GM18502 (cell line): ENCODE measurements at regions not wholly inside any gene's neighbourhood (a gene's known extent, or its start where the extent isn't known, plus 50 kb on each side); places are given as distances from the start of the nearest gene placed in this dataset.

Experiments
- ATAC-seq: cut with Tn5 transposase; IDR thresholded peaks from one replicate; pipeline ENCODE4 v1.9.1; 2021; ENCODE audit warnings: mild to moderate bottlenecking; ENCODE audit not compliant: unreplicated experiment, poor library complexity

- no peak for ATAC-seq
These were observed 307.9 kb upstream of the PRMT6 start for GRCh38 chr1:106748606-106749005.

DNA sequence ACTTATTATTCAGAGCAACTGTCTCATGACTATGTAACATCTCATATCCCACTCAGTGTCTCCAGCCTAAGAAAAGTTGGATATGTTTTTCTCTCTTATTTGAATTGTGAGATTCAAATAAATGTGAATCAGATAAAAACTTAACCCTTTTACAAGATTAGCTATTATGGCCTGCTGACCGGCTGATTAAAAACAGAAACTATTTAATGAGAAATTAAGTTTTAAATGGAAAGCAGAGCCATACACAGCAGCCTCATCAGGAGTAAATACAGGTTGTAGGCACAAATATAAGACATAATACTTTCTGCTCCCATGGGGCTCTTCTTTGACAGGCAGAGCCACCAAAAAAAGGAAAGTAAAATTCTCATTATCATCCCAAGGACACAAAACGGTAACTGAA, 307.0 kb upstream of the PRMT6 start:
- ATAC-seq: no peak

- ATAC-seq: no peak
These were observed 306.6 kb upstream of the PRMT6 start for GRCh38 chr1:106749906-106750305.

DNA sequence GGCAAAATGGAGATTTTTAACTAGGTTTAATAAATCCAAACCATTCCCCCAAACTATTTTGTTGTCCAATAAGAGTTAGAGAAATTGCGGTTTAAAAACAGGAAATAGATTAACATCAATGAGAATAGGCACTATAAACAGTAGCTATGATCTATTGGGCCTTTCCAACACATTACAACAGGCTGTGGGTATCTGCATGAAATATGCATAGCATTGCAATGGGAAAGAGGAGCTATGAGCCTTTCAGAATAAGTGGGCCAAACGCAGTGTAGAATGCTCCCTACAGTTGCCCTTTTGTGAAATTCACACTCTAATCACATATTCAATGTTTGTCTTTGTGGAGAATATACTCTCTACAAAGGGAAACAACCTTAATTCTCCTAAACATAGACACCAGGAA, 305.5 kb upstream of the PRMT6 start:
- no peak for ATAC-seq

DNA sequence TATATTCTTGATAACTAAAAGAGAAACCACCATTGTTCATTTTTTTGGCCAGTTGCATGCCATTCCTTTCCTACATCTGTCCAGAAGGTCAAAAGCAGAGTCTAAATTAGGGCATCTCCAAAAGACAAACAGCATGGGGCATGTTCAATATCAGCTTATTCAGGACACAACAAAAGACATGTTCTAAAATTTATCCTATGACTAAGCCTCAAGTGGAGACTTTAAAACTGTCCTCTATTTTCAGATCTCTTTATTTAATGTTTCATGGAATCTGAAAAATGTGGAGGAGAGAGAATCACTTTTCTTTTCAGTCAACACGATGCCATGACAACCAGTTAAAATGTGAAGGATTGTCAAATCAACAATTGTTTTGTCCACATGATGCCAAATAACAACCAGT, 303.4 kb upstream of the PRMT6 start:
- no peak for ATAC-seq

- no peak for ATAC-seq
These were observed 301.5 kb upstream of the PRMT6 start for GRCh38 chr1:106754957-106755356.

DNA sequence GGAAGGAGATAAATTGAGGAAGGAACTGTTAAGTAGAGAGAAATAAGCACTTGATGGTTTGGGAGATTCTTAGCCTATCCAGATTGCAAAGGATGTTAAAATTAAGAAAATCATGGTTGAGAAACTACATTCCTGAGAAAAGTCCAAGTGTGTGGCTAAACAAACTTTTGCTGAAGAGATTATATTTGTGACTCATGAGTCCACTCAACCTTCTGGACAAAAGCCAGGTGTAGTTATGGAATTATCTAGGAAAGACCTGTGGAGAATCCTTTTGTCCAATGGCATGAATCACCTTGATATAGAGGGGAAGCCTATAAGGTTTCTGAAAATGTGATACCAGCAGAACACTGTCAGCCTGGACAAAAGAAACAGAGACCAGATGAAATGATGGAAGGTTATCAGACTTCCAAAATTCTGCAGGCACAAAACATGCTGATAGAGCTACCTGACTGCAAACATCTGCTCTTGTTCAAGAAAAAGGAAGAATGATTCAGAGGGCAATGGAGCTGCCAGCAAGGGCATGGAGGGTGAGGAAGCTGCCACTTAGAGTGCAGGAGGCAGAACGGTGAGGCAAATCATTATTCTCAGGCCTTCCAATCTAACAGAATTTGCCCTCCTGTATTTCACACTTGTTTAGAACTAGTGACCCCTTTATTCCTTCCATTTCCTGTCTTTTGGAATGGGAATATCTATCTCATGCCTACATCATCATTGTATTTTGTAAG, 300.6 kb upstream of the PRMT6 start:
- ATAC-seq: no peak

DNA sequence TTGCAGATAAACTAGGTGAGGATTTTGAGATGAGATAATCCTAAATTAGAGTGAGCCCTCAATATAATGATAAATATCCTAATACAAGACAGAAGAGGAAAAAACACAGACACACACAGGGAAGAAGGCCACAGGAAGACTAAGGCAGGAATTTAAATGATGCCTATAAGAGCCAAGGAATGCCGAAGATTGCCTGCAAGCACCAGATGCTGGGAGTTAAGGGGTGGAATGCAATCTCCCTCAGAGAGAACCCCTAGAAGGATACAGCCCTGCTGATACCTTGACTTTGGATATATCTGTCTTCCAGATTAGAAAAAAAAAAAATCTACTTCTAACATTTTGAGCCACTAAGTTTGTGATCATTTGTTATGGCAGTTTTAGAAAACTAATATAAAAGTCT, 299.7 kb upstream of the PRMT6 start:
- ATAC-seq: no peak

- no peak for ATAC-seq
These were observed 288.4 kb upstream of the PRMT6 start for GRCh38 chr1:106768077-106768476.

DNA sequence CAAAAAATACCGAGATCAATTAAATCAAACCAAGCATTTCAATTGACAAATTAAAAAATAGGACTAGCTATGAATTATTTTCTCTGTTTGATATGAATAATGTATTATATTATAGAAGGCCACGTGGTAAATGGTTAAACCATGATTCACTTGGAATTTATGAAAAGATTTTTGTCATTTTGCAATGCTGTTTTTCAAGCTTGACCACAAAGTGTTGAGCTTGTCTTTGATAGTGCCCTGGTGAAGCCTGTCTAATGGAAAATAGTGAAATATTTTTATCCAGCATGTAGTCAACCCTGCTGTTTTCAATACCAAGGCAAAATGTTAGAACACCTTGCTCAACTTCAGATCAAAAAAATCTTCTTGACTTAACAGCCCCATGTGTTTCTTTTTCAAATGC, 288.0 kb upstream of the PRMT6 start:
- no peak for ATAC-seq

- no peak for ATAC-seq
These were observed 283.3 kb upstream of the PRMT6 start for GRCh38 chr1:106773206-106773605.

- no peak for ATAC-seq
These were observed 276.4 kb upstream of the PRMT6 start for GRCh38 chr1:106780066-106780465.

DNA sequence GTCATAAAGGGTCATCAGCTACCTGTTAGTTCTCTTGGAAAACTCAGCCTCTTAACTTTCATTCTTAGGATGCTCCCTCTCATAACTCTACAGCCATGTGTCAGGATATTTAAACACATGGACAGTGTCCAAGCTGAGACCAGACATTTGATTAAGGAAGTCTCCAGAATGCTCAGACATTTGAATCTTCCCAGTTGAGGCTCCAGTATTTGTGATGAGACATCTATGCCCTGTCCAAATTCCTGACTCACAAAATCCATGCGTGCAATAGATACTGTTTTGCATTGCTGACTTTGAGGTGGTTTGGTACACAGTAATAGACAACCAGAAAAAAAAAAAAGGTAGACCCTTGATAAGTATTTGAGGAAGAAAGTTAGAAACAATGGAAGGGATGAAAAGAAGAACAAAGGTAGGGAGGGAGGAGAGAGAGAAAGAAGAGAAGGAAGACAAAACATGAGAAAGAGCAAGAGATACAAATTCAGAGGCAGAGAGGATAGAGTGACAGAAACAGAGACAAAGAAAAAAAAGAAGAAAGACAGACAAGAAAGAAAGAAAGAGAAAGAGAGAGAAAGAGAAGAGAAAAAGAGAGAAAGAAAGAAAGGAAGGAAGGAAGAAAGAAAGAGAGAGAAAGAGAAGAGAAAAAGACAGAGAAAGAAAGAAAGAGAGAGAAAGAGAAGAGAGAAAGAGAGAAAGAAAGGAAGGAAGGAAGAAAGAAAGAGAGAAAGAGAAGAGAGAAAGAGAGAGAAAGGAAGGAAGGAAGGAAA, 275.5 kb upstream of the PRMT6 start:
- no peak for ATAC-seq

DNA sequence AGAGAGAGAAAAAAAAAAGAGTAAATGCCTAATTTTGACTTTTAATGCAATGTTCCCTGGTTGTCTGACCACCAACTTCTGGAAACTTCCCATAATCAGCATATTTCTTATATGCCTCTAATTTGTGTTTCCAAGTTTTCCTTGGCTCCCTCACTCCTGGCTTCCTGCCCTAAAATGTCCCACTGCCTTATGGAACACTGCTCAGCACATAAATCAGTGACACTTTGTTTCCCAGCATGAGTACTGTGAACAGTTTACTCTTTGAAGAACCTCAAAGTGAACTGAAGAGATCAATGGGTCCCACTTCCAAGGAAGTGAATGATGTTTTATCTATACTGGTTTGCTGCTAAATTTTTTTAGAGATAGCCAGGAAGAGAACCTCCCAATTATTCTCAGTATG, 271.3 kb upstream of the PRMT6 start:
- no peak for ATAC-seq

- no peak for ATAC-seq
These were observed 269.0 kb upstream of the PRMT6 start for GRCh38 chr1:106787520-106787919.

GRCh38 chr1:106789686-106790085, 266.8 kb upstream of the PRMT6 start:
- no peak for ATAC-seq

GRCh38 chr1:106791041-106791440, 265.4 kb upstream of the PRMT6 start:
- no peak for ATAC-seq

DNA sequence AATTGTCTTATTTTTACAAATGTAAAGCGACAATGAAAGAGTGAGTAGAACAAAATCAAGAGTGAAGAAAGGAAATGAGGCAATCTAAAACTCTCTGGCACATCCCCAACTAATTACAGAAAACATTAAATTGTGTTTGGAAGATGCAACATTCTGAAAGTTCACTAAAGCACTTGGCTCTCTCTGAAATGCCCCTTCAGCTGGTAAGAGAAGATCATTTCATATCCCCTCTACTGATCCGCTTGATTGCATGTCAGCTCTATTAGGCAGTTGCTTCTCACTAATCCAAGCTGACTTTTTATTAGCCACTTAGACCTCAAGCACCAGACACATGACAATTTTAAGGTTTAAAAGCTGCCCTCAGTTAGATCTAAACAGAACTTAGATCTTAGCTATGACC, 262.8 kb upstream of the PRMT6 start:
- ATAC-seq: no peak

- ATAC-seq: no peak
These were observed 257.5 kb upstream of the PRMT6 start for GRCh38 chr1:106798991-106799390.

DNA sequence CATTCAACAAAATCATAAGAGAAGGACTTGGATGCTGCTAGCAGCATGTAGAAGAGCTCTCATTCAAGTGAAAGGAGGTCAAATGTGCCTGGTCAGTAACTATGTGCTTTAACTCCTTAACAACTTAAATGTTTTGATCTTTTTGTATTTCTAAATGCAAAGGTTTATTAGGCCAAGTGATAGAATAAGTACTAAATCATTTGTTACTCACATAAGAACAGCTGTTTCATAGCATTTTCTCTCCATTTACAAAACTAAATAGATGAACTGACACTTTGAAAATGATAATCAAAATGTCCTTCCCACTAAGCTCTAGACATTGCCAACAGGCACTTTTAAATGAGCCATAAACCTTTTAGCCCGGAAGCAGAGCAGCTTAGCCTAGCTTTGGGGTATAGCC, 254.3 kb upstream of the PRMT6 start:
- no peak for ATAC-seq

DNA sequence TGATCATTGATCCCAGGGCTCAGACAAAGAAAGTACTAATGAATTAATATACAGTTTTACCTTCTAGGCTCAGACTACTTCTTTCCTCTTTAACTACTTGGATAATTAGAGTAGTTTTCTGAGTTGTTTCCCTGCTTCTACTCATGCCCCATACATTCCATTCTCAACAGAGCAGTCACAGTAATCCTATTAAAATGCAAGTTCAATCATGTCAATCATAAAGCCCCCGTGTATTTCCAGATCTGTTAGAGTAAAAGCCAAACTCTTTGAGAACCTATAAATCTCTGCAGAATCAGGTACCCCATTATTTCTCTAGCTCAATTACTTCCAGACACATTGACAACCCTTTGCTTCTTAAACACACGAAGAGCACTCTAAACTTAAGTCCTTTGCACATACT, 242.1 kb upstream of the PRMT6 start:
- ATAC-seq: no peak

- no peak for ATAC-seq
These were observed 238.9 kb upstream of the PRMT6 start for GRCh38 chr1:106817575-106817974.
